ENCODE measurements at regions not wholly inside any gene's neighbourhood (a gene's known extent, or its start where the extent isn't known, plus 50 kb on each side); places are given as distances from the start of the nearest gene placed in this dataset.

- TF ChIP-seq CTCF (IDR thresholded peaks at IDR 0.05; ENCODE audit: insufficient read depth, low read depth, low read length), result no peak
- no peak for TF ChIP-seq EZH2 (IDR thresholded peaks at IDR 0.05; ENCODE audit: insufficient read depth, low read length)
Observed at GRCh38 chr3:46080969-46081345, 53.7 kb upstream of the XCR1 start.

Measured in astrocyte (in vitro differentiated cells and primary cell).